ENCODE measurements at regions not wholly inside any gene's neighbourhood (a gene's known extent, or its start where the extent isn't known, plus 50 kb on each side); places are given as distances from the start of the nearest gene placed in this dataset.

DNA sequence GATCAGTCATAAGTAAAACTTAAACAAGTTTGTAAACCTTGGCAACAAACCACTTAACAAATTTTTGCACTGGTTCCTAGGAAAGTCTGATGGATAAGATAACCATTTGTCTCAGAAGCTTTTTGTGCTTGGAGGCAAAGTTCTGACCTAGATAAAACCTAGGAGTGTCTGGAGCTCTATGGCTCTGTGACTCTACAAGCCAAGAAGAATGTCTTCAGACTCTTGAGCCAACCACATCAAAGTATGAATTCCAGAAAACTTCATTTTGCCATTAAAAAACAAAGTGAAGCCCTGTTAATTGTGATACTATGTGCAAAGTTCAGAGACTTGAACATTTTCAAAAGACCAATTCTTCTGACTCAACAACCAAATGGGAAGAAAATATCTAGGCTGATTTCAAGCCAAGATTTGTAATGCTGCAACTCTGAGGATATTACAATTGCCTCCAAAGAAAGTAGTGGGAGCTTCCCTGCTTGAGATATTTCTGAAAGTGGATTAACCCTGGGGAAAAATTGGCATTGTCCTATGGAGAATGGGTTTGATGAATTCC lies 158.1 kb upstream of the FOXQ1 start:
- no peak for TF ChIP-seq KDM1A (IDR thresholded peaks at IDR 0.05; ENCODE audit: borderline replicate concordance)
- TF ChIP-seq YBX1 (IDR thresholded peaks at IDR 0.05), result no peak
- TF ChIP-seq SUPT20H (IDR thresholded peaks at IDR 0.05; ENCODE audit: borderline replicate concordance, control insufficient read depth, low read depth, low read length), result no peak
- TF ChIP-seq IRF4 (IDR thresholded peaks at IDR 0.05; ENCODE audit: low read depth, low read length), result no peak
- no peak for TF ChIP-seq CEBPB (IDR thresholded peaks at IDR 0.05; ENCODE audit: borderline replicate concordance in 1 of 2, low read depth in 2 of 2, low read length in 2 of 2)
- TF ChIP-seq, protein P1, sequence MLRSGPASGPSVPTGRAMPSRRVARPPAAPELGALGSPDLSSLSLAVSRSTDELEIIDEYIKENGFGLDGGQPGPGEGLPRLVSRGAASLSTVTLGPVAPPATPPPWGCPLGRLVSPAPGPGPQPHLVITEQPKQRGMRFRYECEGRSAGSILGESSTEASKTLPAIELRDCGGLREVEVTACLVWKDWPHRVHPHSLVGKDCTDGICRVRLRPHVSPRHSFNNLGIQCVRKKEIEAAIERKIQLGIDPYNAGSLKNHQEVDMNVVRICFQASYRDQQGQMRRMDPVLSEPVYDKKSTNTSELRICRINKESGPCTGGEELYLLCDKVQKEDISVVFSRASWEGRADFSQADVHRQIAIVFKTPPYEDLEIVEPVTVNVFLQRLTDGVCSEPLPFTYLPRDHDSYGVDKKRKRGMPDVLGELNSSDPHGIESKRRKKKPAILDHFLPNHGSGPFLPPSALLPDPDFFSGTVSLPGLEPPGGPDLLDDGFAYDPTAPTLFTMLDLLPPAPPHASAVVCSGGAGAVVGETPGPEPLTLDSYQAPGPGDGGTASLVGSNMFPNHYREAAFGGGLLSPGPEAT (IDR thresholded peaks at IDR 0.05; ENCODE audit: low read depth), result no peak
- TF ChIP-seq, protein P2, sequence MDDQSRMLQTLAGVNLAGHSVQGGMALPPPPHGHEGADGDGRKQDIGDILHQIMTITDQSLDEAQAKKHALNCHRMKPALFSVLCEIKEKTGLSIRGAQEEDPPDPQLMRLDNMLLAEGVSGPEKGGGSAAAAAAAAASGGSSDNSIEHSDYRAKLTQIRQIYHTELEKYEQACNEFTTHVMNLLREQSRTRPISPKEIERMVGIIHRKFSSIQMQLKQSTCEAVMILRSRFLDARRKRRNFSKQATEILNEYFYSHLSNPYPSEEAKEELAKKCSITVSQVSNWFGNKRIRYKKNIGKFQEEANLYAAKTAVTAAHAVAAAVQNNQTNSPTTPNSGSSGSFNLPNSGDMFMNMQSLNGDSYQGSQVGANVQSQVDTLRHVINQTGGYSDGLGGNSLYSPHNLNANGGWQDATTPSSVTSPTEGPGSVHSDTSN (IDR thresholded peaks at IDR 0.05; ENCODE audit: insufficient replicate concordance, low read depth, low read length), result no peak
- SMC1A ChIA-PET (ENCODE audit: uncharacterized antibody, unreplicated experiment), result interaction anchor here (0.9 kb wide), 1 partner anchor 42 kb away, joined by 4 read pairs; no protein-coding TSS in a partner anchor
- Histone ChIP-seq H3K4me1 (ENCODE audit: control insufficient read depth, insufficient read depth, low read length) (no peaks in the 10 kb centered on the region), H3K27me3 (replicated peaks in 1 of 2; ENCODE audit: control insufficient read depth in 2 of 2, insufficient read depth in 2 of 2, low read length in 1 of 2) (no peaks in the 10 kb centered on the region), H3K79me2 (ENCODE audit: control insufficient read depth, insufficient read depth, low read length) (no peaks in the 10 kb centered on the region), H2AFZ (ENCODE audit: control insufficient read depth, low read depth, low read length) (no peak overlapping the region), H3K9me3 (replicated peaks; ENCODE audit: control insufficient read depth, insufficient read depth, low read length) (peaks cover 1% of the 10 kb centered on the region; the same call in 1 of the 3 replicates), H3K9ac (ENCODE audit: control insufficient read depth, insufficient read depth, low read length) (no peak overlapping the region), H3K27ac (ENCODE audit: control insufficient read depth, insufficient read depth) (no peak overlapping the region), H4K20me1 (ENCODE audit: control insufficient read depth, insufficient read depth) (no peaks in the 10 kb centered on the region), H3K36me3 (ENCODE audit: control insufficient read depth in 2 of 2, insufficient read depth in 2 of 2, low read length in 1 of 2) (no peaks in the 10 kb centered on the region), H3K4me2 (ENCODE audit: control insufficient read depth, insufficient read depth) (no peak overlapping the region), H3K4me3 (no peak overlapping the region)
- intact Hi-C loops (cut with micrococcal nuclease; ENCODE audit: unreplicated experiment), result no loop called here
- RAD21 ChIA-PET (ENCODE audit: unreplicated experiment), result no interaction called here
- POLR2A ChIA-PET, result no interaction called here
- ATAC-seq, result no peak
- CTCF ChIA-PET, result interaction anchor here (0.6 kb wide), 1 partner anchor 47 kb away, joined by 3 read pairs; no protein-coding TSS in a partner anchor
- FAIRE-seq, result no peak
- in situ Hi-C loops (cut with MboI), result no loop called here
- no peak for DNase-seq (ENCODE audit: low read depth, low spot score)
- BruUV-seq (replicated peaks), result no TSS peak

All from GM12878 (cell line).